Activated B cell treated with CpG ODN at 0.5 μM for 24 hours (primary cell): ENCODE measurements at regions not wholly inside any gene's neighbourhood (a gene's known extent, or its start where the extent isn't known, plus 50 kb on each side); places are given as distances from the start of the nearest gene placed in this dataset.

Experiments
- ATAC-seq: fragments of 200-7000 bp; cut with Tn5 transposase; one replicate; pipeline ENCODE4 v1.10.0; 2021; ENCODE audit warnings: low read depth, mild to moderate bottlenecking, moderate library complexity
- CTCF ChIA-PET: fragments of 350-600 bp; sonication (Branson Sonifier 250); formaldehyde crosslinking; loops from one replicate; lab custom pipeline; 2021; ENCODE audit warnings: antibody characterized with exemption; lab: Charles Lee
- POLR2A ChIA-PET: fragments of 350-600 bp; sonication (Branson Sonifier 250); formaldehyde crosslinking; loops from one replicate; lab custom pipeline; 2021; ENCODE audit warnings: antibody characterized with exemption; lab: Charles Lee
- DNase-seq: peaks from one replicate; pipeline ENCODE4 v3.0.0; 2022
- H3K27ac Mint-ChIP-seq: one replicate; pipeline ENCODE4 v1.8.0; 2020; ENCODE audit warnings: mixed read lengths
- H3K27me3 Mint-ChIP-seq: one replicate; pipeline ENCODE4 v1.8.0; 2021; ENCODE audit warnings: mixed read lengths
- H3K36me3 Mint-ChIP-seq: one replicate; pipeline ENCODE4 v1.8.0; 2021; ENCODE audit warnings: low read depth, mixed read lengths
- H3K4me1 Mint-ChIP-seq: one replicate; pipeline ENCODE4 v1.8.0; 2021; ENCODE audit warnings: mixed read lengths
- H3K4me3 Mint-ChIP-seq: one replicate; pipeline ENCODE4 v1.8.0; 2020; ENCODE audit warnings: mild to moderate bottlenecking, mixed read lengths
- H3K9me3 Mint-ChIP-seq: one replicate; pipeline ENCODE4 v1.8.0; 2020; ENCODE audit warnings: mixed read lengths
- CTCF ChIP-seq: fragments of 200-600 bp; IDR thresholded peaks from one replicate; pipeline ENCODE4 v1.8.0; 2022; ENCODE audit warnings: antibody characterized with exemption, mild to moderate bottlenecking
- intact Hi-C: fragments of 100-400 bp; cut with micrococcal nuclease; formaldehyde crosslinking; loops from one replicate; pipeline ENCODE4 v1.15.1; 2024

GRCh38 chr10:59580026-59580863 is 129.4 kb downstream of the SLC16A9 start:
- Mint-ChIP-seq H3K4me1 (no peaks in the 10 kb centered on the region), H3K9me3 (no peaks in the 10 kb centered on the region), H3K27ac (no peak overlapping the region), H3K36me3 (no peaks in the 10 kb centered on the region), H3K4me3 (no peak overlapping the region), H3K27me3 (peaks cover 9% of the 10 kb centered on the region)
- no peak for TF ChIP-seq CTCF
- no peak for ATAC-seq
- ChIA-PET CTCF (no interaction called here), POLR2A (no interaction called here)
- intact Hi-C loops = no loop called here
- no peak for DNase-seq

GRCh38 chr10:59578741-59579140 is 130.9 kb downstream of the SLC16A9 start:
- Mint-ChIP-seq H3K36me3 (no peaks in the 10 kb centered on the region), H3K4me1 (no peaks in the 10 kb centered on the region), H3K27me3 (peaks cover 9% of the 10 kb centered on the region), H3K4me3 (no peak overlapping the region), H3K9me3 (no peaks in the 10 kb centered on the region), H3K27ac (no peak overlapping the region)
- CTCF ChIA-PET = no interaction called here
- intact Hi-C loops = no loop called here
- POLR2A ChIA-PET = no interaction called here
- DNase-seq = no peak
- ATAC-seq = no peak
- TF ChIP-seq CTCF = no peak

GRCh38 chr10:59577984-59578383 is 131.7 kb downstream of the SLC16A9 start:
- peaks cover 8% of the 10 kb centered on the region for H3K27me3 Mint-ChIP-seq
- H3K36me3 Mint-ChIP-seq = no peaks in the 10 kb centered on the region
- H3K4me3 Mint-ChIP-seq = no peak overlapping the region
- no peak overlapping the region for H3K27ac Mint-ChIP-seq
- no peaks in the 10 kb centered on the region for H3K9me3 Mint-ChIP-seq
- intact Hi-C loops = no loop called here
- no peaks in the 10 kb centered on the region for H3K4me1 Mint-ChIP-seq
- DNase-seq = no peak
- TF ChIP-seq CTCF = no peak
- no peak for ATAC-seq
- ChIA-PET CTCF (no interaction called here), POLR2A (no interaction called here)

GRCh38 chr10:59575269-59575668 is 134.4 kb downstream of the SLC16A9 start:
- Mint-ChIP-seq H3K36me3 (no peaks in the 10 kb centered on the region), H3K4me1 (no peaks in the 10 kb centered on the region), H3K27ac (no peak overlapping the region), H3K9me3 (no peaks in the 10 kb centered on the region), H3K27me3 (peaks cover 10% of the 10 kb centered on the region), H3K4me3 (no peak overlapping the region)
- intact Hi-C loops = no loop called here
- CTCF ChIA-PET = no interaction called here
- no peak for DNase-seq
- TF ChIP-seq CTCF = no peak
- ATAC-seq = no peak
- POLR2A ChIA-PET = no interaction called here

GRCh38 chr10:59563531-59563930 is 146.1 kb downstream of the SLC16A9 start:
- peaks cover 3% of the 10 kb centered on the region for H3K27me3 Mint-ChIP-seq
- ChIA-PET POLR2A (no interaction called here), CTCF (no interaction called here)
- H3K27ac Mint-ChIP-seq = no peak overlapping the region
- H3K9me3 Mint-ChIP-seq = no peaks in the 10 kb centered on the region
- no peak for ATAC-seq
- H3K4me3 Mint-ChIP-seq = no peak overlapping the region
- no peaks in the 10 kb centered on the region for H3K36me3 Mint-ChIP-seq
- intact Hi-C loops = no loop called here
- DNase-seq = no peak
- no peaks in the 10 kb centered on the region for H3K4me1 Mint-ChIP-seq
- no peak for TF ChIP-seq CTCF
